ENCODE measurements at regions not wholly inside any gene's neighbourhood (a gene's known extent, or its start where the extent isn't known, plus 50 kb on each side); places are given as distances from the start of the nearest gene placed in this dataset.

GRCh38 chr18:78017869-78018268 lies 768.2 kb downstream of the GALR1 start:
- TF ChIP-seq CTCF (IDR thresholded peaks at IDR 0.05; ENCODE audit: low read depth, low read length), result no peak
- no peak for TF ChIP-seq EZH2phosphoT487 (IDR thresholded peaks at IDR 0.05; ENCODE audit: low read depth)
